Effector memory CD8-positive, alpha-beta T cell (primary cell): ENCODE measurements at regions not wholly inside any gene's neighbourhood (a gene's known extent, or its start where the extent isn't known, plus 50 kb on each side); places are given as distances from the start of the nearest gene placed in this dataset.

Experiments
- ATAC-seq: fragments of 150-1000 bp; cut with Tn5 transposase; replicated peaks from 2 replicates; pipeline ENCODE4 v1.10.0; 2021; ENCODE audit warnings: mild to moderate bottlenecking, moderate library complexity
- DNase-seq, 3 experiments: peaks; one replicate each; pipeline ENCODE4 v3.0.0; 2021
- H3K27ac Mint-ChIP-seq, 2 donors: one replicate each; pipeline ENCODE4 v1.8.0; 2022; ENCODE audit warnings: mild to moderate bottlenecking in 2 of 2, mixed read lengths in 2 of 2, moderate library complexity in 2 of 2
- H3K27me3 Mint-ChIP-seq, 2 donors: one replicate each; pipeline ENCODE4 v1.8.0; 2022; ENCODE audit warnings: mixed read lengths in 2 of 2
- H3K36me3 Mint-ChIP-seq: one replicate; pipeline ENCODE4 v1.8.0; 2022; ENCODE audit warnings: mild to moderate bottlenecking, moderate library complexity, mixed read lengths; ENCODE audit not compliant: insufficient read depth
- H3K4me1 Mint-ChIP-seq, 2 donors: one replicate each; pipeline ENCODE4 v1.8.0; 2022; ENCODE audit warnings: low read depth in 2 of 2, mixed read lengths in 2 of 2
- H3K4me3 Mint-ChIP-seq, 2 donors: one replicate each; pipeline ENCODE4 v1.8.0; 2022; ENCODE audit warnings: mild to moderate bottlenecking in 2 of 2, mixed read lengths in 2 of 2, moderate library complexity in 2 of 2
- H3K9me3 Mint-ChIP-seq, 2 donors: one replicate each; pipeline ENCODE4 v1.8.0; 2022; ENCODE audit warnings: mixed read lengths in 2 of 2

DNA sequence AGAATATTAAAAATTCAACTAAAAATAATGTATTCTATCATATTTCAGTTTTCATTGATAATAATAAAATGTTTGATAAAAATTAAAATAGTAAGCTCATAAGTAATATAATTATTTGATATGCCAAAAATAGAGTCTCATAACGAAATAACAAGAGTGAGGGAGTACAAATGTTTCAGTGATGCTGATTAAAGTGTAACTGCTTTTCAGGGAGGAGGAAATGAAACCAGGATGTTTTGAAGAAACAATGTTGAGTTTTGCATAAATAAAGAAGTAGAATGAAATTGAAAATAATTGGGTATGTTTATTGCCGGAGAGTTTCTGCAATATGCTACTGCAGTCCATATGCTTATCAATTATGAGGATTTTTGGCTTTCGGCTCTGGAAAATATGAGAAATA is 1159.8 kb upstream of the ADGRL2 start:
- Mint-ChIP-seq H3K27me3 (no peaks in the 10 kb centered on the region), H3K9me3 (peaks cover 12 to 30% of the 10 kb centered on the region in 2 donors), H3K4me3 (no peak overlapping the region), H3K4me1 (no peaks in the 10 kb centered on the region), H3K36me3 (no peaks in the 10 kb centered on the region), H3K27ac (no peak overlapping the region)
- ATAC-seq (no peak), DNase-seq (no peak)

DNA sequence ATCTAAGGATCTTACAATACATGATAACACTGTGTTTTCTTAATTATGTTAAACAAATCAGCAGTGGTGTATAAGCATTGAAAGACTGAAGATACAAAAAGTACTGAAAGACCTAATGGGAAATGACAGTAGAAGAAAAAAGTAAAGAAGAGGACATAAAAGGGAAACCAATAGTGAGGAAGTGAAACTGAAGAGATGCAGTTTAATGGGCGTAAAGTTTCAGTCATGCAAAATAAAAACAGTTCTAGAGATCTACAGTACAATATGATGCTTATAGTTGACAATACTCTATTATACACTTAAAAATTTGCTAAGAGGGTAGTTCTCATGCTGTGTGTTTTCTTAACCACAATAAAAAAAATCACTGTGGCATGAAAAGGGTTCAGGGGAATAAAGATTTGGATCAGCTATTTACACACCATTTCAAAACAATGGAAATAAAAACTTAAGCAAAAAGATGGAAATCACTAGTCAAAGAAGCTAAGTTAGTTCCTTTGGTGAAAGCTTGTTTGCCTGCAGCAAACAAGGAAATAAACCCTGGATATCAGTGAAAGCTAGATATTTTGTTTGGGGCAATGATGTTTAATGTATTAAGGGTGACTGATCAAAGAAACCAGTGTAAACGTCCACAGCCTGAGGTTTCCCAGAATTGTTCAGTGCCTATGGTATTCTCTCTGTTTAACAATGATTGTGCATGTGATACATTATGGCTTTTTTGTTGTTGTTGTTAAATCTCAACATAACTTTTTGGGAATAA is 1160.8 kb upstream of the ADGRL2 start:
- no peaks in the 10 kb centered on the region for H3K36me3 Mint-ChIP-seq
- no peak overlapping the region for H3K27ac Mint-ChIP-seq
- no peaks in the 10 kb centered on the region for H3K4me1 Mint-ChIP-seq
- no peak for ATAC-seq
- no peak overlapping the region for H3K4me3 Mint-ChIP-seq
- H3K9me3 Mint-ChIP-seq: peaks cover 12 to 30% of the 10 kb centered on the region in 2 donors
- DNase-seq: no peak
- no peaks in the 10 kb centered on the region for H3K27me3 Mint-ChIP-seq

DNA sequence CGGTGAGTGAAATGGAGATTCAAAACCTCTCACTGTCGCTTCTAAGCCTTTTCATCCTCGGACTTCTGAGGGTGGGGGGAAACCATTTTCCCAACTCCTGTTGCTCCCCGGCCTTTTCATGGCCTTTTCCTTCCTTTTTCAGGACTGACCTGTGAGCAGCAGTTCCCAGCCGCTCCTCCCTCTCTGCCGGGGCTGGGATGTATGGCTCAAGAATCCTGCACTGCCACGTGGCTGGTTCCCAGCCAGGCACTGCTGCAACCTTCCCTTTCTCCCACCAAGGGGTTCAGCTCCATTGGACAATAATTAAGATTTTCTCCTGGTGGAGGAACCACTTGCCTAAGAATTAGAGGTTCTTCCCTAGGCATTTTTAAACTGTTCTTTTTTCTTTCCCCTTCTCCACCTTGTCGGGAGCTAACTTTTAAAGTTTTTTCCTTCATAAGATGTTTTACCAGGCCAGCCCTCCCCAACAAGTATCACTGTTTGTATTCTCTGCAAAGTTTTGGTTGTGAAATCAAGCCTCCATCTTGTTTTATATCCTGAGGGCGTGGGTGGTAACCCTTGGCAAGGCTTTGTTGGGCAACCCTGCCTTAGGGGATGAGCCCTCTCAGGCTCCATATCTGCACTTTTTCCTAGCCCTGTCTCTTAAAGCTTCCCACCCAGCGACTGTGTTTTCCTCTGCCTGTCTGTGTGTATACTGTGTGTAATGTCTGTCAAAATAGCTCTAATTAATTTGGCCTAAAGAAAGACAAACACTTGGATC is 1166.6 kb upstream of the ADGRL2 start:
- ATAC-seq (no peak), DNase-seq (no peak)
- Mint-ChIP-seq H3K27me3 (no peaks in the 10 kb centered on the region), H3K9me3 (peaks cover 6 to 22% of the 10 kb centered on the region in 2 donors), H3K27ac (no peak overlapping the region), H3K36me3 (no peaks in the 10 kb centered on the region), H3K4me3 (no peak overlapping the region), H3K4me1 (no peaks in the 10 kb centered on the region)

DNA sequence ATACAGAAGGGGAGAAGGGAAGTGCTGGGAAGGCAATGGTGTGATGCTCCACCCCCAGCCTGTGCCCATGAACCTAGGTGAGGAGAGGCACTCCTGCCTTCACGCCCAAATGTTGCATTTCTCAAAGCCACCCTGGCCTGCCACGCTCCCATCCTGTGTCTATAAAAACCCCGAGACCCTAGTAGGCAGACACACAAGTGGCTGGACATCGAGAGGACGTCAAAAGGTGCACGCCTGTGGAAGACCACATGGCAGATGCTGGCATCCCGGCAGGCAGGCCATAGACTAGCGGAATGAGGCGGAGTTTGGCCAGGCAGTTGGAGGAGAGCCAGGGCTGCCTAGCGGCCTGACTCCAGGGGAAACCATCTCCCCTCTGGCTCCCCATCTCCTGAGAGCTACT is 1168.5 kb upstream of the ADGRL2 start:
- Mint-ChIP-seq H3K4me1 (no peaks in the 10 kb centered on the region), H3K9me3 (peaks cover 6 to 11% of the 10 kb centered on the region in 2 donors), H3K27ac (no peak overlapping the region), H3K4me3 (no peak overlapping the region), H3K27me3 (no peaks in the 10 kb centered on the region), H3K36me3 (no peaks in the 10 kb centered on the region)
- DNase-seq (no peak), ATAC-seq (no peak)

DNA sequence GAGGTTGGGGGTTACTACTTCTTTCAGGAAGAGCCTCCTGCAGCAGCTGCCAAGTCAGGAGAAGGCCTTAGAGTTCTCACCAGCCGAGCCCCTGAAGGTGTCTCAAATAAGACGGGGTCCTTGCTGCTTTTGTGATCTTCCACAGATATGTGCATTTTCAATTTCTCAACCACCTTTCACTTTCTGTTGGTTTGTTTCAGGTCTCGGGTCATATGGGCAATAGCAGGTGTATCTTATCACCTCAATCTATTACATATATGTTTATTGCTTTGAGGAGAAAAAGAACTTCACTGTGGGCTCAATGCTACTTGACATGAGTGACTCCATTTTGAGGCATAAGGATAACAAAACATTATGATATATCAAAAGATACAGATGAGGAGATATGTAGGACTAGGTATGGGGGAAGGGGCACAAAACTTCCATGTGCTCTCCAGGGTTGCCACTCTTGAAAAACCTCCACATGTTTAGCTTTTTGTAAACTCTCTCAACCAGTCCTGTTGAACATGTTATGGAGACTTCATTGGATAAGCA is 1171.4 kb upstream of the ADGRL2 start:
- H3K36me3 Mint-ChIP-seq: no peaks in the 10 kb centered on the region
- no peaks in the 10 kb centered on the region for H3K4me1 Mint-ChIP-seq
- H3K27me3 Mint-ChIP-seq: no peaks in the 10 kb centered on the region
- H3K4me3 Mint-ChIP-seq: no peak overlapping the region
- H3K9me3 Mint-ChIP-seq: peaks cover 2 to 5% of the 10 kb centered on the region in 2 donors
- no peak for ATAC-seq
- no peak overlapping the region for H3K27ac Mint-ChIP-seq
- no peak for DNase-seq

DNA sequence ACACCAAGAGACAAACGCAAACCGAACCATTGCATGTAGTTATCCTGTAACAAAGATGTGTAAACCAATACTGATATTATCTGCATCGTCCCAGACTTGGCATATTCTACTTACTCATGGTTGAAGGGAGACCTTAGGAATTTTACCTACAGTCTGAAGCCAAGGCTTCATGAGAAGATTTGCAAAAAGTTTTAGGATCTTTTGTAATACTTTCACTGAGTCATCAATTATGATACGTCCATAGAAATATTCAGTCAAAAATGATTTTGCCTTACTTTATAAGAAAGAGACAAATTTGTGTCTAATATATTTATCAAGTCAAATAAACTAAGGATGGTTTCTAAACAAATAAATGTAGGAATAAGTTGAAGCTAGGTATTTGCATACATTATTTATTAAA is 1176.1 kb upstream of the ADGRL2 start:
- DNase-seq (no peak), ATAC-seq (no peak)
- no peak overlapping the region for H3K4me3 Mint-ChIP-seq
- no peaks in the 10 kb centered on the region for H3K36me3 Mint-ChIP-seq
- H3K4me1 Mint-ChIP-seq: no peaks in the 10 kb centered on the region
- peaks cover 0 to 7% of the 10 kb centered on the region in 2 donors for H3K9me3 Mint-ChIP-seq
- no peak overlapping the region for H3K27ac Mint-ChIP-seq
- no peaks in the 10 kb centered on the region for H3K27me3 Mint-ChIP-seq

DNA sequence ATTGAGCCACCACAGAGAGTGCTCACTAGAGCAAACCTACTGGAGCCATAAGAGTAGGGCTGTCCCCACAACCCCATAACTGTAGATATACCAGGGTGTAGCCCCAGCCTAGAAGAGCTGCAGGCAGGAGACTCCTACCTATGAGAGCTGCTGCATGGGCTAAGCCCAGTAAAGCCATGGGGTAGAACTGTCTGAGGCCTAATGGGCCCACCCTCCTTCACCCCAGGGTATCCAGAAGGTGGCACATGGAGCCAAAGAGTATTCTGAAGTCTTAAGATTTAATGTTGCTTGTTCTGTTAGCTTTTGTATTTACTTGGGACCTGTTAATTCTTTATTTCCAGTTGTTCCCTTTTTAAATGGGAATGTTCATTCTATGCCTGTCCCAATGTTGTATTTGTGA is 1193.7 kb upstream of the ADGRL2 start:
- Mint-ChIP-seq H3K9me3 (peaks cover 12 to 22% of the 10 kb centered on the region in 2 donors), H3K27me3 (no peaks in the 10 kb centered on the region), H3K36me3 (no peaks in the 10 kb centered on the region), H3K4me1 (no peaks in the 10 kb centered on the region), H3K27ac (no peak overlapping the region), H3K4me3 (no peak overlapping the region)
- no peak for DNase-seq
- ATAC-seq: no peak

DNA sequence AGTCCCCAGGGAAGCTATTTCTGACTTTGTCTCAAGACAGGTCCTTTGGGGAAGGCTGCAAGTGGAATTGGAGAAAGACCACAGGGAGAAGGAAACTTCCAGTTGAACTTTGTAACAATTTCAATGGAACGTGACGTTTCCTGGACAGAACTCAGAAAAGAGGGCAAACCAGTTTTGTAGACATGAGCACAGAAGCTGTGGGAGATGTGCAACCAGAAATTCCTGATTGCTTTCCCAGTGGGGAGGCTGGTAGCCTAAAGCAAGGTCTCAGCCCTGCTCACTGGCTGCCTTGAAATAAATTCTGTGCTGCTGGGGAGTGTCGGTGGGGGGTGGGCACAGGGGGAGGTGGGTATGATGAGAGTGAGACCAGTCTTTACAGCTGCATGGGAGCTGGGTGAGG is 1206.7 kb upstream of the ADGRL2 start:
- Mint-ChIP-seq H3K36me3 (no peaks in the 10 kb centered on the region), H3K27me3 (no peaks in the 10 kb centered on the region), H3K4me3 (no peak overlapping the region), H3K9me3 (peaks cover 5 to 25% of the 10 kb centered on the region in 2 donors), H3K4me1 (no peaks in the 10 kb centered on the region), H3K27ac (no peak overlapping the region)
- no peak for DNase-seq
- ATAC-seq: no peak

DNA sequence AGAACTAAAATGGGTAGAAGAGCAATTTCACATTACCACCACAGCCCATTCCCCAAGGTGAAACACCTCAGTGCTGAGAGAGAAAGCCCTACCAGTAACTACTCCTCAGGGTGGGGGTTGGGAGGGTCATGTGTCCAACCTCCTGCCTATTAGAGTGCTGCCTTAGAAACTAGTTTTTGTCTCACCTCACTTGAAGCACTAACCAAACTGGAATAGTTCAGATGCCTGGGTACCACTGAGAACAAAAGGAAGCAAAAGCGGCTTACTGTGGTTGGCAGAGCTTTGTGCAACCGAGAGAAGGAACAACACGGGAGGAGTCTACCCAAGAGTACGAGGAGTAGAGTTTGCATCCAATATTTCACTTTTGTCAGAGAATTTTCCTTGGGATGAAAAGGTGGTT is 1207.5 kb upstream of the ADGRL2 start:
- Mint-ChIP-seq H3K36me3 (no peaks in the 10 kb centered on the region), H3K4me1 (no peaks in the 10 kb centered on the region), H3K9me3 (peaks cover 5 to 22% of the 10 kb centered on the region in 2 donors), H3K27me3 (no peaks in the 10 kb centered on the region), H3K4me3 (no peak overlapping the region), H3K27ac (no peak overlapping the region)
- DNase-seq (no peak), ATAC-seq (no peak)

DNA sequence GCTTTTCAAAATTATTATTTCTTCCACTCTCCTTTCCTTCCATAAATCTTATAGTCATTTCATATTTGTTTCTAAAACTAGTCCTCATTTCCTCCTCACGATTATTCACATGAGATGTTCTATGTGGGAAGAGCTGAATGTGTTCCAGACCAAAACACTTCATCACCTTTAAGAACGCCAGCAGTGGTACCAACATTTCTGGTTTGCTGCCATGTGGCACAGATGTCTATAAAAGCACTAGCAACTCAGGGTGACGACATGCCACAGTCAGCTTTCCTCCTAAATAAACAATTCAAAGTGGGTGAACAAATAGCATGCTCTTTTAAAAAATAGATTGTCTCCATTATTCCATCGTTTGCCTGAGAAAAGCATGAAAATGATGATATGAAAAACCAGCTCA is 1217.8 kb upstream of the ADGRL2 start:
- H3K4me3 Mint-ChIP-seq: no peak overlapping the region
- no peak overlapping the region for H3K27ac Mint-ChIP-seq
- DNase-seq (no peak), ATAC-seq (no peak)
- no peaks in the 10 kb centered on the region for H3K27me3 Mint-ChIP-seq
- H3K36me3 Mint-ChIP-seq: no peaks in the 10 kb centered on the region
- H3K9me3 Mint-ChIP-seq: peaks cover 0 to 7% of the 10 kb centered on the region in 2 donors
- no peaks in the 10 kb centered on the region for H3K4me1 Mint-ChIP-seq

DNA sequence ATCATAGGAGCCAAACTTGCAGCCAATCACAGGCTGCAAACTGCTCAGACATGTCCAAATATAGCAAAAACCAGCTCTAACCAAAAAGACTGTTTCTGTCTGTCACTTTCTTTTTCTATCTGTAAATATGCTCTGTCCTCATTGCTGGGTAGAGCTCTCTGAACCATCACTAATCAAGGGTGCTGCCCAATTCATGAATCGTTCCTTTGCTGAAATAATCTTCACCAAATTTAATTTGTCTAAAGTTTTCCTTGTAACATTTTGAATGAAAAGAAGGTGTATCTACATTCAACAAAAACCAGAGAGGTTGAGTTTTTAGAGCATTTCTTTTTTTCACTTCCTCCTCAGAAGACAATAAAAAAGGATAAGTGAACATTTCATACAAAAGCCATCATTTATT is 1221.7 kb upstream of the ADGRL2 start:
- peaks cover 2 to 3% of the 10 kb centered on the region in 2 donors for H3K9me3 Mint-ChIP-seq
- ATAC-seq (no peak), DNase-seq (no peak)
- H3K27me3 Mint-ChIP-seq: no peaks in the 10 kb centered on the region
- H3K27ac Mint-ChIP-seq: no peak overlapping the region
- H3K4me3 Mint-ChIP-seq: no peak overlapping the region
- no peaks in the 10 kb centered on the region for H3K36me3 Mint-ChIP-seq
- no peaks in the 10 kb centered on the region for H3K4me1 Mint-ChIP-seq

DNA sequence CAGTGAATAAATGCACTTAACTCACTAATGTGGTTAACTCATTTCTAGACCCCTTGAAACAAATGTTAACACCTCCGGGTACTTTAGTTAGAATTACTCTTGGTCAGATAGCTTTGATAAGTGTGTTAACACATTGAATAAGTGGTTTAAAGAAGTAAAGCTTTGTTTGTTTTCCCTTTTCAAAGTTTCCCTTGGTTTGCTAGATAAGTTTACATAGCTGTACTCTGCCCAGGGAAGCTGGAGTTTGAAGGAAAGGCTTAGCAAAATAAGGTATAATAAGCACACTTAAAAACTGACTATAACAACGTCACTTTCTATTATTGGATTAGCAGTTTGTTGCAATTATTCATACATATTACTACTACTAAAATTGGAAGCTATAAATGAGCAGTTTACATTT is 1233.9 kb upstream of the ADGRL2 start:
- Mint-ChIP-seq H3K4me3 (no peak overlapping the region), H3K27me3 (no peaks in the 10 kb centered on the region), H3K9me3 (peaks cover 0 to 10% of the 10 kb centered on the region in 2 donors), H3K4me1 (no peaks in the 10 kb centered on the region), H3K36me3 (no peaks in the 10 kb centered on the region), H3K27ac (no peak overlapping the region)
- no peak for DNase-seq
- no peak for ATAC-seq

DNA sequence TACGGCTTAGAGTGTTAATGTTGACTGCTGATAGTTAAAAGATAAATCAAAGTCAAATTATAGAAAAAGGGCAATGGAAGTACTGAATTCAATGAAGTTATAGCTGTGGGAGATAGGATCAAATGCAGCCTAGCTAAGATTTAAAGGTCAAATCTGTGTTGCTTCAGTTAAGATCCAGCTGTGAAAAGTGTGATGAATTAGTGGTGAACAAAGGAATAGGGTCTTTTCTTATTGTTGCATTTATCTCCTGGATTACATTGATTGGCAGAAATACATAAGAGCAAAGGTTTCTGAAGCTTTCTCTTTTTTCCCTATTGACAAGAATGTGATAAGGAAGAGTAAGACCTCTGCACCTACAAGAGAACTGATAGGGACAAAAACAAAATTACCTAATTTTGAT is 1234.6 kb upstream of the ADGRL2 start:
- no peak overlapping the region for H3K4me3 Mint-ChIP-seq
- H3K27ac Mint-ChIP-seq: no peak overlapping the region
- no peak for ATAC-seq
- no peak for DNase-seq
- H3K9me3 Mint-ChIP-seq: peaks cover 0 to 4% of the 10 kb centered on the region in 2 donors
- no peaks in the 10 kb centered on the region for H3K4me1 Mint-ChIP-seq
- H3K36me3 Mint-ChIP-seq: no peaks in the 10 kb centered on the region
- no peaks in the 10 kb centered on the region for H3K27me3 Mint-ChIP-seq

DNA sequence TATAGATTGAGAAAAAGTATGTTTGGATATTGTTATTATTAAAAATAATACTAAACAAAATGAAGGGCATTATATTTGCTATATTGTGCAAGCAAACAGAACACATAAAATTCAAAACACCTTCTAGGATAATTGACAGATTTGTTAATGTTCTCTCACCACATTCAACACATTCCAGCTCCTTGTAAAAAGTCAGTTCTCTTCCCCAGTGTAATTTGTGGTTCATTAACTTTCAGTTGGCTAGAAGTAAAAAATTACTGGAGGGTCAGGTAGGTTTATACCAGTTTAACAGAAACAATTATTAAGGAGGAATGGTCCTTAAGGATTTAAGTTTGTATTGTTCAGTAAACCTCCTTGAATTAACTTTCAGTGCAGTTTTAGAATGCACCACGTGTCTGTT is 1235.3 kb upstream of the ADGRL2 start:
- Mint-ChIP-seq H3K4me1 (no peaks in the 10 kb centered on the region), H3K27me3 (no peaks in the 10 kb centered on the region), H3K9me3 (no peaks in the 10 kb centered on the region), H3K36me3 (no peaks in the 10 kb centered on the region), H3K4me3 (no peak overlapping the region), H3K27ac (no peak overlapping the region)
- no peak for ATAC-seq
- no peak for DNase-seq
